RKO (cell line): ENCODE measurements at regions not wholly inside any gene's neighbourhood (a gene's known extent, or its start where the extent isn't known, plus 50 kb on each side); places are given as distances from the start of the nearest gene placed in this dataset.
"Not testable (repeated sequence)": the region's sequence is repeated elsewhere in the genome, so short reads cannot be mapped to it uniquely, and the experiment has no call there.

ENCODE experiments used
- DNase-seq: peaks from one replicate; pipeline ENCODE4 v3.0.0-alpha.2; 2016; ENCODE audit warnings: low spot score

GRCh38 chr18:47679864-47680263 is 250.6 kb downstream of the SMAD2 start:
- no peak for DNase-seq

- no peak for DNase-seq
These were observed 252.5 kb downstream of the SMAD2 start for GRCh38 chr18:47677952-47678351.

GRCh38 chr18:47669815-47670214 is 260.6 kb downstream of the SMAD2 start:
- no peak for DNase-seq

GRCh38 chr18:47658498-47658897 is 272.0 kb downstream of the SMAD2 start:
- no peak for DNase-seq

GRCh38 chr18:47654988-47655387 is 275.5 kb downstream of the SMAD2 start:
- DNase-seq, result no peak

GRCh38 chr18:47644896-47645295 is 285.6 kb downstream of the SMAD2 start:
- DNase-seq, result no peak

GRCh38 chr18:47637551-47637950 is 292.9 kb downstream of the SMAD2 start:
- not testable (repeated sequence) for DNase-seq

- DNase-seq, result no peak
These were observed 295.0 kb downstream of the SMAD2 start for GRCh38 chr18:47635416-47635815.

GRCh38 chr18:47632970-47633635 is 297.4 kb downstream of the SMAD2 start:
- no peak for DNase-seq

GRCh38 chr18:47628893-47629292 is 301.6 kb downstream of the SMAD2 start:
- no peak for DNase-seq

- DNase-seq, result no peak
These were observed 302.1 kb downstream of the SMAD2 start for GRCh38 chr18:47628240-47628781.

GRCh38 chr18:47627030-47627429 is 303.4 kb downstream of the SMAD2 start:
- no peak for DNase-seq

- DNase-seq, result no peak
These were observed 310.5 kb downstream of the SMAD2 start for GRCh38 chr18:47619771-47620448.

GRCh38 chr18:47618758-47619157 is 311.7 kb downstream of the SMAD2 start:
- no peak for DNase-seq

- DNase-seq, result no peak
These were observed 315.4 kb downstream of the SMAD2 start for GRCh38 chr18:47615043-47615442.

GRCh38 chr18:47613929-47614328 is 316.5 kb downstream of the SMAD2 start:
- DNase-seq, result no peak

- no peak for DNase-seq
These were observed 318.8 kb downstream of the SMAD2 start for GRCh38 chr18:47611649-47612048.

GRCh38 chr18:47606526-47606925 is 323.9 kb downstream of the SMAD2 start:
- no peak for DNase-seq

GRCh38 chr18:47605093-47605492 is 325.4 kb downstream of the SMAD2 start:
- DNase-seq, result no peak

GRCh38 chr18:47604021-47604420 is 326.4 kb downstream of the SMAD2 start:
- DNase-seq, result no peak

GRCh38 chr18:47603158-47603557 is 327.3 kb downstream of the SMAD2 start:
- no peak for DNase-seq

- no peak for DNase-seq
These were observed 328.1 kb downstream of the SMAD2 start for GRCh38 chr18:47602273-47602897.
